Endodermal cell (in vitro differentiated cells): ENCODE measurements at regions not wholly inside any gene's neighbourhood (a gene's known extent, or its start where the extent isn't known, plus 50 kb on each side); places are given as distances from the start of the nearest gene placed in this dataset.

Experiments
- DNase-seq: peaks from one replicate; pipeline ENCODE4 v3.0.0-alpha.2; 2017
- H3K27ac ChIP-seq: 2 replicates; pipeline ENCODE4 v1.5.1; 2013; ENCODE audit warnings: mild to moderate bottlenecking, low read depth, low read length, moderate library complexity
- H3K27me3 ChIP-seq: 2 replicates; pipeline ENCODE4 v1.6.1; 2013; ENCODE audit warnings: mild to moderate bottlenecking, low read length, moderate library complexity; ENCODE audit not compliant: insufficient read depth, control insufficient read depth, poor library complexity, severe bottlenecking
- H3K36me3 ChIP-seq: 2 replicates; pipeline ENCODE4 v1.7.0; 2013; ENCODE audit warnings: mild to moderate bottlenecking, low read length, moderate library complexity; ENCODE audit not compliant: control insufficient read depth, insufficient read depth
- H3K4me1 ChIP-seq: one replicate; pipeline ENCODE4 v1.7.0; 2013; ENCODE audit warnings: low read length; ENCODE audit not compliant: control insufficient read depth, insufficient read depth
- H3K4me3 ChIP-seq: 2 replicates; pipeline ENCODE4 v1.5.1; 2013; ENCODE audit warnings: mild to moderate bottlenecking, low read length, moderate library complexity
- H3K9ac ChIP-seq: 2 replicates; pipeline ENCODE4 v1.6.1; 2013; ENCODE audit warnings: mild to moderate bottlenecking, low read length, moderate library complexity; ENCODE audit not compliant: poor library complexity, severe bottlenecking; ENCODE audit errors: extremely low read depth
- H3K9me3 ChIP-seq: 2 replicates; pipeline ENCODE4 v1.6.1; 2013; ENCODE audit warnings: mild to moderate bottlenecking, low read length, moderate library complexity; ENCODE audit not compliant: control insufficient read depth
- H3K27ac Mint-ChIP-seq: 2 replicates; pipeline ENCODE4 v1.8.0; 2020; ENCODE audit warnings: mixed read lengths
- H3K27me3 Mint-ChIP-seq: 2 replicates; pipeline ENCODE4 v1.8.0; 2021; ENCODE audit warnings: mild to moderate bottlenecking, mixed read lengths; ENCODE audit not compliant: insufficient read depth
- H3K36me3 Mint-ChIP-seq: 2 replicates; pipeline ENCODE4 v1.8.0; 2020; ENCODE audit warnings: low read depth, mixed read lengths
- H3K4me1 Mint-ChIP-seq: 2 replicates; pipeline ENCODE4 v1.8.0; 2020; ENCODE audit warnings: mixed read lengths
- H3K4me3 Mint-ChIP-seq: 2 replicates; pipeline ENCODE4 v1.8.0; 2020; ENCODE audit warnings: mild to moderate bottlenecking, moderate library complexity, mixed read lengths
- H3K9me3 Mint-ChIP-seq: 2 replicates; pipeline ENCODE4 v1.8.0; 2020; ENCODE audit warnings: mild to moderate bottlenecking, mixed read lengths
- WGBS, 2 experiments: methylation state at CpG; one replicate each; pipeline versions ENCODE4 v1.1.5 to v1.1.7; 2013; ENCODE audit warnings: missing lambda C conversion rate in 2 of 2, mixed read lengths in 1 of 2; ENCODE audit not compliant: insufficient coverage in 1 of 2, insufficient read length in 1 of 2; 5-methylcytosine and 5-hydroxymethylcytosine counted together
- TF ChIP-seq, protein P1 (sequence below): fragments of 200-600 bp; sonication (generic); conservative IDR thresholded peaks from 2 replicates; pipeline ENCODE4 v1.5.0; 2021; ENCODE audit warnings: antibody characterized with exemption, mild to moderate bottlenecking

DNA sequence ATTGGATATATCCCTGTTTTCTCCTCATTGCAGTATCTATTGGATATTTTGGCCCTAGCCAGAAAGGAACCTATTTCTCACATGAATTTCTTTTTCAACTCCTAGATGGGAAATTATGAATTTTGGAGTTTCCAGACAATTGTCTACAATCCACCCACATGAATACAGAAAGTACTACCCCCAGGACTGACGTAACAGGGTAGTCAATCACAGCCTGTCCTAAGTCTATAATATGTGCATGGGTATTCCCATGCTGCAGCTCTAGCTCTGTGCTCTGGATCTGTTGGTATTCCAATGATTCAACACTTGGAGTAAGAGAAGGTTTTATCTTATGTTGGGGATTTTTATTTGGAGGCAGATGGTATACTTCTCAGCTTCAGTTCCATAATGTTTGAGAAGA, 393.1 kb upstream of the ARRDC4 start:
- no peaks in the 10 kb centered on the region for H3K36me3 ChIP-seq
- Mint-ChIP-seq H3K27me3 (no peaks in the 10 kb centered on the region), H3K9me3 (peaks cover 10% of the 10 kb centered on the region), H3K4me1 (no peaks in the 10 kb centered on the region), H3K27ac (no peak overlapping the region), H3K4me3 (no peak overlapping the region), H3K36me3 (no peaks in the 10 kb centered on the region)
- no peaks in the 10 kb centered on the region for H3K4me1 ChIP-seq
- H3K9ac ChIP-seq = no peak overlapping the region
- H3K9me3 ChIP-seq = peaks cover 7% of the 10 kb centered on the region
- H3K4me3 ChIP-seq = no peak overlapping the region
- H3K27me3 ChIP-seq = no peaks in the 10 kb centered on the region
- no peak for DNase-seq
- no peak overlapping the region for H3K27ac ChIP-seq
- WGBS, 2 experiments = 80 to 94% methylated on average over 1 of the region's 1 CpG
- TF ChIP-seq, protein P1, sequence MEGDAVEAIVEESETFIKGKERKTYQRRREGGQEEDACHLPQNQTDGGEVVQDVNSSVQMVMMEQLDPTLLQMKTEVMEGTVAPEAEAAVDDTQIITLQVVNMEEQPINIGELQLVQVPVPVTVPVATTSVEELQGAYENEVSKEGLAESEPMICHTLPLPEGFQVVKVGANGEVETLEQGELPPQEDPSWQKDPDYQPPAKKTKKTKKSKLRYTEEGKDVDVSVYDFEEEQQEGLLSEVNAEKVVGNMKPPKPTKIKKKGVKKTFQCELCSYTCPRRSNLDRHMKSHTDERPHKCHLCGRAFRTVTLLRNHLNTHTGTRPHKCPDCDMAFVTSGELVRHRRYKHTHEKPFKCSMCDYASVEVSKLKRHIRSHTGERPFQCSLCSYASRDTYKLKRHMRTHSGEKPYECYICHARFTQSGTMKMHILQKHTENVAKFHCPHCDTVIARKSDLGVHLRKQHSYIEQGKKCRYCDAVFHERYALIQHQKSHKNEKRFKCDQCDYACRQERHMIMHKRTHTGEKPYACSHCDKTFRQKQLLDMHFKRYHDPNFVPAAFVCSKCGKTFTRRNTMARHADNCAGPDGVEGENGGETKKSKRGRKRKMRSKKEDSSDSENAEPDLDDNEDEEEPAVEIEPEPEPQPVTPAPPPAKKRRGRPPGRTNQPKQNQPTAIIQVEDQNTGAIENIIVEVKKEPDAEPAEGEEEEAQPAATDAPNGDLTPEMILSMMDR = no peak

DNA sequence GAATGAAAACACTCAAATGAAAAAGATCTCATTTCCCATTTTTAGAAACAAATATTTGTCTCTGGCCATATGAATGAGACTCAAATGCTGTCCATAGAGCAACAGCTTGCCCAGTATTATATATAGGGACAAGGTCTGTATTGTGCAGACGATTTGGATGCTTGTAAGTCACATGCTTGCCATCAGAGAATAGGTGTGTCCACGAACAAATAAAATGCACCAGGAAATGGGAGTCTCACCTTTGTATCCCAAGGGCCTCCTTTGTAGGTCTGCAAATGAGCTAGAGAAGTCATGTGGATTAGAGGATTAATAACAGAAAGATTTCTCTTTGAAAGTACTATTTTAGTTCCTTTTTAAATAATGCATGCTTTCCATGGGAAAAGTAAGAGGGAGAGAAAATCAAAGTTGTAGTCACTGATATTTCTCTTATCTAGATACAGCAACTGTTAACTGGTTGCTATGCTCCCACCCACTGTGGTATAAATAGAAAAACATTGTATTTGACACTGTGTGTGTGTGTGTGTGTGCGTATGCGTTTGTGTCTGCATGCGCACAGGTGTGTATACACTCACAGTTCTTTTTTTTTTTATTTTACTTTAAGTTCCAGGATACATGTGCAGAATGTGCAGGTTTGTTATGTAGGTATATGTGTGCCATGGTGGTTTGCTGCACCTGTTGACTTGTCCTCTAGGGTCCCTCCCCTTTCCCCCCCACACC, 383.4 kb upstream of the ARRDC4 start:
- Histone ChIP-seq H3K9ac (no peak overlapping the region), H3K4me3 (no peak overlapping the region), H3K4me1 (no peaks in the 10 kb centered on the region), H3K9me3 (no peaks in the 10 kb centered on the region), H3K27me3 (no peaks in the 10 kb centered on the region), H3K27ac (no peak overlapping the region), H3K36me3 (no peaks in the 10 kb centered on the region)
- no peak overlapping the region for H3K4me3 Mint-ChIP-seq
- no peaks in the 10 kb centered on the region for H3K4me1 Mint-ChIP-seq
- 78 to 86% methylated on average over 2 of the region's 5 CpGs for WGBS, 2 experiments
- no peaks in the 10 kb centered on the region for H3K9me3 Mint-ChIP-seq
- no peak overlapping the region for H3K27ac Mint-ChIP-seq
- no peaks in the 10 kb centered on the region for H3K36me3 Mint-ChIP-seq
- TF ChIP-seq, protein P1 = no peak
- no peak for DNase-seq
- H3K27me3 Mint-ChIP-seq = no peaks in the 10 kb centered on the region

DNA sequence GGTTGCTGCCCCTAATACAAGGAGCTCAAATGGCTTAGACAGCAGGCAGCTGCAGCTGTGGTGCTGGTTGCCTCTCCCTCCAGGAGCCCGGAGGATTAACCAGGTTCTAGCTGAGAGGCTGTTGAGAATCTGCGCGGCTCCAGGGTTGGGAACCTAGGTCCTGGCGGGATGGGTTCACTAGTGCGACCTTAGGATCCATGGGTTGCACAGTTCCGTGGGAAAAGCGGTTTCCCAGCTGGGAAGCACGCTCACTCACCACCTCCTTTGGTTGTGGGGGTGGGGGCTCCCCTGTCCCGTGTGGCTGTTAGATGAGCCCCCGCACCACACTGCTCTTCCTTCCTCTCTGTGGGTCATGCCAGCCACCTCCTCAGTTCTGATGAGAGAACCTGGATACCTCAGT, 375.1 kb upstream of the ARRDC4 start:
- H3K9ac ChIP-seq = no peak overlapping the region
- H3K4me1 Mint-ChIP-seq = no peaks in the 10 kb centered on the region
- no peaks in the 10 kb centered on the region for H3K27me3 ChIP-seq
- H3K27ac ChIP-seq = no peak overlapping the region
- TF ChIP-seq, protein P1 = no peak
- no peaks in the 10 kb centered on the region for H3K4me1 ChIP-seq
- 95 to 98% methylated on average over 7 to 8 of the region's 10 CpGs for WGBS, 2 experiments
- no peak overlapping the region for H3K4me3 ChIP-seq
- DNase-seq = no peak
- no peaks in the 10 kb centered on the region for H3K9me3 ChIP-seq
- H3K4me3 Mint-ChIP-seq = no peak overlapping the region
- no peaks in the 10 kb centered on the region for H3K27me3 Mint-ChIP-seq
- no peaks in the 10 kb centered on the region for H3K36me3 Mint-ChIP-seq
- no peaks in the 10 kb centered on the region for H3K9me3 Mint-ChIP-seq
- no peaks in the 10 kb centered on the region for H3K36me3 ChIP-seq
- H3K27ac Mint-ChIP-seq = no peak overlapping the region
